ENCODE measurements at regions not wholly inside any gene's neighbourhood (a gene's known extent, or its start where the extent isn't known, plus 50 kb on each side); places are given as distances from the start of the nearest gene placed in this dataset.

DNA sequence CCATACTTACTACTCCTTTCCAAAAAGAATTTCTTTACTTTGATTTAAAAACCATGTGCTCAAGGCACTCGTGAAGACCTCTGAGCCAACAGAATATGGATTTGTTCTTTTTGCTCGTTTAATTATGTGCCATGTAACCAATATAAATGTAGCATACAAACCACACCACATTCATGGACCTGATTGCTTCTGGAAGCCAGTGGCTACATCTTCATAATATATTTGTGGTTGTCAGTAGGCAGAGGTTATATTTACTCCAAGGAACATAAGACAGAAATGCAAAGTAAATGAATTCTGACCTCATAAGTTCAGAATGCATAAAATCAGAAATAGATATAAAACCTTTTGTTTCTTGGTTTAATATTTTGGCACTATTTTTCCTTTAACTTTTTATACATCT, 373.0 kb downstream of the HDGFL1 start:
- WGBS, 5 donors, result 70 to 87% (median 79%) methylated on average over 2 of the region's 2 CpGs
- no peaks in the 10 kb centered on the region for H3K9me3 ChIP-seq
- H3K4me1 ChIP-seq, result no peaks in the 10 kb centered on the region
- H3K27ac ChIP-seq, result no peak overlapping the region
- no peak overlapping the region for H3K4me3 ChIP-seq
- intact Hi-C loops (cut with DNase I; ENCODE audit: low total_unique reads), result no loop called here
- no peaks in the 10 kb centered on the region for H3K27me3 ChIP-seq (replicated peaks in 1 of 7)
- TF ChIP-seq, protein P1, sequence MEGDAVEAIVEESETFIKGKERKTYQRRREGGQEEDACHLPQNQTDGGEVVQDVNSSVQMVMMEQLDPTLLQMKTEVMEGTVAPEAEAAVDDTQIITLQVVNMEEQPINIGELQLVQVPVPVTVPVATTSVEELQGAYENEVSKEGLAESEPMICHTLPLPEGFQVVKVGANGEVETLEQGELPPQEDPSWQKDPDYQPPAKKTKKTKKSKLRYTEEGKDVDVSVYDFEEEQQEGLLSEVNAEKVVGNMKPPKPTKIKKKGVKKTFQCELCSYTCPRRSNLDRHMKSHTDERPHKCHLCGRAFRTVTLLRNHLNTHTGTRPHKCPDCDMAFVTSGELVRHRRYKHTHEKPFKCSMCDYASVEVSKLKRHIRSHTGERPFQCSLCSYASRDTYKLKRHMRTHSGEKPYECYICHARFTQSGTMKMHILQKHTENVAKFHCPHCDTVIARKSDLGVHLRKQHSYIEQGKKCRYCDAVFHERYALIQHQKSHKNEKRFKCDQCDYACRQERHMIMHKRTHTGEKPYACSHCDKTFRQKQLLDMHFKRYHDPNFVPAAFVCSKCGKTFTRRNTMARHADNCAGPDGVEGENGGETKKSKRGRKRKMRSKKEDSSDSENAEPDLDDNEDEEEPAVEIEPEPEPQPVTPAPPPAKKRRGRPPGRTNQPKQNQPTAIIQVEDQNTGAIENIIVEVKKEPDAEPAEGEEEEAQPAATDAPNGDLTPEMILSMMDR (IDR thresholded peaks at IDR 0.05 in 8 of 11, conservative IDR thresholded peaks at IDR 0.05 in 3 of 11), result no peak
- TF ChIP-seq POLR2AphosphoS5 (IDR thresholded peaks at IDR 0.05) (no peak), POLR2A (IDR thresholded peaks at IDR 0.05) (no peak)
- H3K36me3 ChIP-seq, result no peaks in the 10 kb centered on the region
- DNase-seq, result no peak

DNA sequence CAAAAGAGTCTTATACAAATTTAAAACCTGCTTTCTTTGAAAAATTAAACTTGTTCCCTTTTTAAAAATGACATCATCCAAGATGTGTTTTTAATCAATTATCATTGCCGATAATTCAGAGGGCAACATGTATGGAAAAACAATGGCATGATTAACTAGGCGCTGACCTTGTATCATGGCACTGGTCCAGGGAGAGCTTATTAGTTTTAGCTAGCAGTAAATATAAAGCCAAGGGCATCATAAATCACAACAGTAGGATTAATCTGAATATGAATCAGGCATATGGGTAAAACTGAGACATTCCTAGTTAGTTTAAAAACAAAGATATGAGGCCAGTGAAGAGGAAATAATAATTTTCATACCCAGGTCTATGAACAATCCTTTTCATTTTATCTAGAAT, 374.0 kb downstream of the HDGFL1 start:
- no peaks in the 10 kb centered on the region for H3K4me1 ChIP-seq
- no peaks in the 10 kb centered on the region for H3K27me3 ChIP-seq (replicated peaks in 1 of 7)
- H3K9me3 ChIP-seq, result peaks cover 0 to under 1% (median 0%) of the 10 kb centered on the region in 8 donors
- TF ChIP-seq POLR2A (IDR thresholded peaks at IDR 0.05) (no peak), POLR2AphosphoS5 (IDR thresholded peaks at IDR 0.05) (no peak)
- TF ChIP-seq, protein P1 (IDR thresholded peaks at IDR 0.05 in 8 of 11, conservative IDR thresholded peaks at IDR 0.05 in 3 of 11), result no peak
- no peak overlapping the region for H3K4me3 ChIP-seq
- DNase-seq, result no peak
- WGBS, 5 donors, result 66 to 87% (median 82%) methylated on average over 2 of the region's 2 CpGs
- intact Hi-C loops (cut with DNase I; ENCODE audit: low total_unique reads), result no loop called here
- no peaks in the 10 kb centered on the region for H3K36me3 ChIP-seq
- no peak overlapping the region for H3K27ac ChIP-seq

DNA sequence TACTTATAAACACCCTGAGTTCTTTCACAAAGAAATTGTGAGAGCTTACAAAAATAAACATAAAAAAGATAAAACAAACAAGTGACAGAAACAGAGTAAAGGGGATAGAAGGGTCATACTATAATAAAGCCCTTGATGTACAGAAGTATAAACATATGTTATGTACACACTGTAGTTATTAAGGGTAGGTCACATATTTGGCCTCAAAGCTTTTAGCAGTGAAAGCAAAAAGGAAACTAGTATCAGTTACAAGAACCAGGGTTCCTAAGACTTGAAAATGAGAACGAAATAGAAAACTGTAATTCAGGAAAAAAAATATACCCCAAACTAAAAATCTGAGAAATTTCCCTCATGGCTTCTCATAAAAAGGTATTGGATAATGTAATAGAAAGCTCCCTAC, 380.6 kb downstream of the HDGFL1 start:
- no peak overlapping the region for H3K27ac ChIP-seq
- intact Hi-C loops (cut with DNase I; ENCODE audit: low total_unique reads), result no loop called here
- H3K27me3 ChIP-seq (replicated peaks in 1 of 7), result no peaks in the 10 kb centered on the region
- no peak overlapping the region for H3K4me3 ChIP-seq
- peaks cover 0 to 6% (median under 1%) of the 10 kb centered on the region in 6 donors for H3K4me1 ChIP-seq
- no peak for DNase-seq
- WGBS, 5 donors, result 57 to 80% (median 73%) methylated on average over 1 of the region's 1 CpG
- H3K9me3 ChIP-seq, result peaks cover 0 to 12% (median 0%) of the 10 kb centered on the region in 8 donors
- H3K36me3 ChIP-seq, result no peaks in the 10 kb centered on the region
- TF ChIP-seq POLR2A (IDR thresholded peaks at IDR 0.05), result no peak
- TF ChIP-seq, protein P1 (IDR thresholded peaks at IDR 0.05 in 8 of 11, conservative IDR thresholded peaks at IDR 0.05 in 3 of 11), result no peak
- TF ChIP-seq POLR2AphosphoS5 (IDR thresholded peaks at IDR 0.05), result no peak

DNA sequence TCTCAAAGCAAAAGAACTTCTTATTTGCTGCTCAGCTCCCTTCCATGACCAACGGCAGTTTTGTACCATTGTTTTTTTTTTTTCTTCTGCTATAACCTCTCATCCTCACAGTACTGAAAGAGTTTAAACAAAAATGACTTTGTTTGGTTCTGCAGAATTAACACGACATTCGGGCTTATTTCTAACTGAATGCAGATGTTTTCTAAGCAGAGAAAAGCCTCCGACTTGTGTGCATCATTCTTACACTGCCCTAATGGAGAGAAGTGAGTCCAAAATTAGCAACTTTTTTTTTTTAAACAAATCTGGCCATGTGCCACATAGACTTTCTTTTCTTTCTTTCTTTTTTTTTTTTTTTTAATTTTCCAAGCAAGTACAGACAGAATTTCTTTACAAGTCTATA, 382.7 kb downstream of the HDGFL1 start:
- Histone ChIP-seq H3K4me1 (peaks cover 0 to 20% (median 2%) of the 10 kb centered on the region in 6 donors), H3K9me3 (peaks cover 0 to 12% (median 0%) of the 10 kb centered on the region in 8 donors), H3K27ac (no peak overlapping the region), H3K36me3 (no peaks in the 10 kb centered on the region), H3K4me3 (no peak overlapping the region), H3K27me3 (replicated peaks in 1 of 7) (no peaks in the 10 kb centered on the region)
- no peak for DNase-seq
- no peak for TF ChIP-seq POLR2AphosphoS5 (IDR thresholded peaks at IDR 0.05)
- TF ChIP-seq POLR2A (IDR thresholded peaks at IDR 0.05), result no peak
- TF ChIP-seq, protein P1 (IDR thresholded peaks at IDR 0.05 in 8 of 11, conservative IDR thresholded peaks at IDR 0.05 in 3 of 11), result no peak
- WGBS, 5 donors, result 70 to 88% (median 79%) methylated on average over 4 of the region's 4 CpGs
- intact Hi-C loops (cut with DNase I; ENCODE audit: low total_unique reads), result no loop called here
